GM10266 (cell line): ENCODE measurements at regions not wholly inside any gene's neighbourhood (a gene's known extent, or its start where the extent isn't known, plus 50 kb on each side); places are given as distances from the start of the nearest gene placed in this dataset.
"Not testable (repeated sequence)": the region's sequence is repeated elsewhere in the genome, so short reads cannot be mapped to it uniquely, and the experiment has no call there.

Source experiments
- DNase-seq: peaks from one replicate; pipeline ENCODE4 v3.0.0; 2012; ENCODE audit errors: extremely low spot score
- TF ChIP-seq, protein P1 (sequence below): IDR thresholded peaks from 2 replicates; pipeline ENCODE4 v1.5.1; 2012; ENCODE audit warnings: mild to moderate bottlenecking, low read depth; ENCODE audit not compliant: control insufficient read depth, insufficient read depth; ENCODE audit errors: missing control alignments

DNA sequence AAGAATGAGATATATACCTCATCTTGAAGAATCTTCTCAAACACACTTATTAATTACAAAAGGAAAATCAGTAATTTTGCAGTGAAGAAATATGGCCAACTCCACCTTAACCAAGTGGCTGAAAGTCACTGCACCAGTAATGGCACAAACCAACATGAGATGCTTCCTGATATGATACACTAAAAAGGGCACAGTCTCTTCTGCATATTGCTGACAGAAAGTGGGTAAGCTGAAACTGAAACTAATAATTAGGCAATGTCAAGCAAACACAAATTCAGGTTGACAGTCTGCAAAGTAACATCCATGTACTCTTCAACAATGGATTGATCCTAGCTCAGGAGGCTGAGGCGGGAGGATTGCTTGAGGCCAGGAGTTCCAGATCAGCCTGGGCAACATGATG is 56.1 kb downstream of the ZNF22 start:
- not testable (repeated sequence) for DNase-seq

DNA sequence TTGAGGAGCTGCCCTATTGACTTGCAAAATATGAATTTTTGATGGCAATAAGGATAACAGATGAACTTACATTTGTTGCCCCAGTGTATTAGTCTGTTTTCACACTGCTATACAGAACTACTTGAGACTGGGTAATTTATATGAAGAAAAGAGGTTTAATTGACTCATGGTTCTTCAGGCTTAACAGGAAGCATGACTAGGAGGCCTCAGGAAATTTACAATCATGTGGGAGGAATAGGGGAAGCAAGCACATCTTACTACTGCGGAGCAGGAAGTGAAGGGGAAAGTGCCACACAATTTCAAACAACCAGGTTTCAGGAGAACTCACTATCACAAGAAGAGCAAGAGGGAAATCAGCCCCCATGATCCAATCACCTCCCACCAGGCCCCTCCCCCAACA is 57.9 kb downstream of the ZNF22 start:
- TF ChIP-seq, protein P1, sequence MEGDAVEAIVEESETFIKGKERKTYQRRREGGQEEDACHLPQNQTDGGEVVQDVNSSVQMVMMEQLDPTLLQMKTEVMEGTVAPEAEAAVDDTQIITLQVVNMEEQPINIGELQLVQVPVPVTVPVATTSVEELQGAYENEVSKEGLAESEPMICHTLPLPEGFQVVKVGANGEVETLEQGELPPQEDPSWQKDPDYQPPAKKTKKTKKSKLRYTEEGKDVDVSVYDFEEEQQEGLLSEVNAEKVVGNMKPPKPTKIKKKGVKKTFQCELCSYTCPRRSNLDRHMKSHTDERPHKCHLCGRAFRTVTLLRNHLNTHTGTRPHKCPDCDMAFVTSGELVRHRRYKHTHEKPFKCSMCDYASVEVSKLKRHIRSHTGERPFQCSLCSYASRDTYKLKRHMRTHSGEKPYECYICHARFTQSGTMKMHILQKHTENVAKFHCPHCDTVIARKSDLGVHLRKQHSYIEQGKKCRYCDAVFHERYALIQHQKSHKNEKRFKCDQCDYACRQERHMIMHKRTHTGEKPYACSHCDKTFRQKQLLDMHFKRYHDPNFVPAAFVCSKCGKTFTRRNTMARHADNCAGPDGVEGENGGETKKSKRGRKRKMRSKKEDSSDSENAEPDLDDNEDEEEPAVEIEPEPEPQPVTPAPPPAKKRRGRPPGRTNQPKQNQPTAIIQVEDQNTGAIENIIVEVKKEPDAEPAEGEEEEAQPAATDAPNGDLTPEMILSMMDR, result no peak
- no peak for DNase-seq

DNA sequence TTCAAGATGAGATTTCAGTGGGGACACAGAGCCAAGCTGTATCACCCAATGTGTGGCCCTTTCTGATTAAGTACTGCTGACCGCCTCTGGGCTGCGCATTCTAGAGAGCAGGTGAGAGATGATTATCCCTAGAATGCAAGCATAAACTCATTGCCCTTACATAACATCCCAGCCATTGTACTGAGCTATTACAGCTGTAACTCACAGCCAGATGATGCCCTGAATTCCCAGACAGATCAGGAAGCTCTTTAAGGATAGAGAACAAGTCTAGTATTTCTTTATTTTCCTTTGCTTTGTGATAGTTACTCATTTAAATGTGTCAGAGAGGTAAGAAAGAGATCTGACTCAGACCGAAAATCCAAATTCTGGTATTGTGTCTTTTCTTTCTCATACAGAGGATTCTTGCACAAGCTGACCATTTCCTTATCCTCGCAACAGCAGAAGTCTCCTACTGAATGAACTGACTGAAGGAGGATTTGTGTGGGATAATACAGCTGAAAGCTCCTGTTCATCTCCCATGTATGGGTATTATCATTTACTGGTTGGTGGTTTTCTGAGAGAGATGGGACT is 58.4 kb downstream of the ZNF22 start:
- TF ChIP-seq, protein P1, result no peak
- no peak for DNase-seq

- no peak for DNase-seq
- TF ChIP-seq, protein P1, result no peak
These were observed 58.9 kb downstream of the ZNF22 start for GRCh38 chr10:45059632-45060031.

DNA sequence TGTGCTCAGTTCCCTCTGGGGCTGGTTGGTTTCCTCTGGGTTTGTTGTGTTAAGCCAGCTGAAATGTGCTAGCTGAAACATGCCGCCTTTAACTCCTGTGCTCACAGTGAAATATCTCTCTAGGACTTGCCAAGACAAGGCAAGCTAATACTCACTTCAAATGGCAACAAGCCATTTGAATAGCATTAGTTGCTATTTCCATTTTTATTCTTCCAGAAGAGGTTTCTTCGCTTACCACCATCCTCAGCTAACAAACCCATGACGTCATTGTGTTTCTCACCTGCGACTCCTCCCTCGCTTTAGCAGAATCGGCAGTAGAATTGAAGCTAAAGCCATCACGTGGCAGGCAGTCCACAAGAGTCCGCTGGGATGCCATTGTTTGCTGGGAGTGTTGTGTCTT is 61.3 kb downstream of the ZNF22 start:
- DNase-seq, result no peak
- TF ChIP-seq, protein P1, result no peak

DNA sequence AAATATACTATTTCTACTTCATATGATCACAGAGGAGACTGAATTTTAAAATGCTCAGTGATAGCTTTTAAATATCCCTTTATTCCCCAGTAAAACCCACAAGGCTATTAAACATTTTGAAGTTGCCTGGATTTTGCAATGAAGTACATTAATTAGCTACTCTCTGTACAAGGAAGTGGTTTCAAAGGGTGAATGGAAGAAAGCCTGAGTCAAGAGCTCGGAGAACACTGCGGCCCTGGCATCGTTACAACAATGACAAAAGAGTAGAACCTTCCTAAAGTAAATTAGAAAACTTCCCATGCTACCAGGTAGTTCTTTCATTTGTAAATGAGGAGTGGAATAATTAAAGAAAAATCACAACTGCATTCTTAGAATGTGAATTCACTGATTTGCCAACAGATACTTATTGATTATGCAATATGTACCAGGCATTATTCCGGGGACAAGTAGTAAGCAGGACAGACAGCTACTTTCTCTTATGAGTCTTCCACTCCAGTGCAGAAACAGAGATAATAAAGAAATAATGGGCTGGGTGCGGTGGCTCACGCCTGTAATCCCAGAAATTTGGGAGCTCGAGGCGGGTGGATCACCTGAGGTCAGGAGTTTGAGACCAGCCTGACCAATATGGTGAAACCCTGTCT is 63.0 kb downstream of the ZNF22 start:
- DNase-seq, result no peak
- TF ChIP-seq, protein P1, result no peak

GRCh38 chr10:45064998-45065397 is 64.3 kb downstream of the ZNF22 start:
- DNase-seq, result no peak
- TF ChIP-seq, protein P1, result no peak
